ENCODE measurements at regions not wholly inside any gene's neighbourhood (a gene's known extent, or its start where the extent isn't known, plus 50 kb on each side); places are given as distances from the start of the nearest gene placed in this dataset.

- peaks cover 8% of the 10 kb centered on the region for H3K36me3 Mint-ChIP-seq (ENCODE audit: low read depth, unreplicated experiment)
- no peak for DNase-seq (ENCODE audit: low spot score)
- H3K4me3 Mint-ChIP-seq (ENCODE audit: unreplicated experiment) = no peak overlapping the region
- TF ChIP-seq, protein P1, sequence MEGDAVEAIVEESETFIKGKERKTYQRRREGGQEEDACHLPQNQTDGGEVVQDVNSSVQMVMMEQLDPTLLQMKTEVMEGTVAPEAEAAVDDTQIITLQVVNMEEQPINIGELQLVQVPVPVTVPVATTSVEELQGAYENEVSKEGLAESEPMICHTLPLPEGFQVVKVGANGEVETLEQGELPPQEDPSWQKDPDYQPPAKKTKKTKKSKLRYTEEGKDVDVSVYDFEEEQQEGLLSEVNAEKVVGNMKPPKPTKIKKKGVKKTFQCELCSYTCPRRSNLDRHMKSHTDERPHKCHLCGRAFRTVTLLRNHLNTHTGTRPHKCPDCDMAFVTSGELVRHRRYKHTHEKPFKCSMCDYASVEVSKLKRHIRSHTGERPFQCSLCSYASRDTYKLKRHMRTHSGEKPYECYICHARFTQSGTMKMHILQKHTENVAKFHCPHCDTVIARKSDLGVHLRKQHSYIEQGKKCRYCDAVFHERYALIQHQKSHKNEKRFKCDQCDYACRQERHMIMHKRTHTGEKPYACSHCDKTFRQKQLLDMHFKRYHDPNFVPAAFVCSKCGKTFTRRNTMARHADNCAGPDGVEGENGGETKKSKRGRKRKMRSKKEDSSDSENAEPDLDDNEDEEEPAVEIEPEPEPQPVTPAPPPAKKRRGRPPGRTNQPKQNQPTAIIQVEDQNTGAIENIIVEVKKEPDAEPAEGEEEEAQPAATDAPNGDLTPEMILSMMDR (IDR thresholded peaks at IDR 0.05; ENCODE audit: unreplicated experiment) = no peak
- H3K27me3 Mint-ChIP-seq (ENCODE audit: unreplicated experiment) = peaks cover 8% of the 10 kb centered on the region
- H3K9me3 Mint-ChIP-seq (ENCODE audit: unreplicated experiment) = no peaks in the 10 kb centered on the region
- no peaks in the 10 kb centered on the region for H3K4me1 Mint-ChIP-seq (ENCODE audit: unreplicated experiment)
- no peak overlapping the region for H3K27ac Mint-ChIP-seq (ENCODE audit: unreplicated experiment)
These were observed 73.4 kb downstream of the PITPNM2 start for GRCh38 chr12:123077298-123078119.

- H3K4me1 Mint-ChIP-seq (ENCODE audit: unreplicated experiment) = no peaks in the 10 kb centered on the region
- peaks cover 5% of the 10 kb centered on the region for H3K36me3 Mint-ChIP-seq (ENCODE audit: low read depth, unreplicated experiment)
- peaks cover 6% of the 10 kb centered on the region for H3K27me3 Mint-ChIP-seq (ENCODE audit: unreplicated experiment)
- H3K27ac Mint-ChIP-seq (ENCODE audit: unreplicated experiment) = no peak overlapping the region
- TF ChIP-seq, protein P1 (IDR thresholded peaks at IDR 0.05; ENCODE audit: unreplicated experiment) = no peak
- no peak overlapping the region for H3K4me3 Mint-ChIP-seq (ENCODE audit: unreplicated experiment)
- no peak for DNase-seq (ENCODE audit: low spot score)
- H3K9me3 Mint-ChIP-seq (ENCODE audit: unreplicated experiment) = no peaks in the 10 kb centered on the region
These were observed 74.1 kb downstream of the PITPNM2 start for GRCh38 chr12:123076604-123077297.

DNA sequence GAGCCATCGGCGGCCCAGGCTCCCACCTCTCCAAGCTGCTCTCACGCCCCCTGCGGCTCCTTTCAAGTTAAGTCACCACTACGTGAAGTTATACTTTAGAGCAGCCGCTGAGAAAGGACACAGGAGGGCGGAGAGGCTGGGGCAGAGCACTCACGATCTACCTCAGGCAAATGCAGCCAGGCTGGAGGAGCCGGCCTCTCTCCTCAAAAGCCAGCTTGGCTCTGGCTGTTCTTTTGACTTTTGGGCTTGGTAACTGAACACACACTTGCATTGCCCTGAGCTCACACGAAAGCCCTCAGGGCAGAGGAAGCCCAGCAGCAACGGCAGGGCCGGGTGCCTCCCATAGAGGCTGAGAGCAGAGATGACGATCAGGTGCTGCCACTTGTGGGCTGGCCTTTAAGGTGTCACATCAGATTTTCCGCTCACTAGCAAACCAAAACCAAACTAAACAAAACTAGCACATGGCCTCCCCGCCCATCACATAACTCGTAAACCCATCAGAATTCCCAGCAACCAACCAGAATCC is 75.2 kb downstream of the PITPNM2 start:
- Mint-ChIP-seq H3K27ac (ENCODE audit: unreplicated experiment) (no peak overlapping the region), H3K9me3 (ENCODE audit: unreplicated experiment) (no peaks in the 10 kb centered on the region), H3K4me3 (ENCODE audit: unreplicated experiment) (no peak overlapping the region), H3K4me1 (ENCODE audit: unreplicated experiment) (no peaks in the 10 kb centered on the region), H3K36me3 (ENCODE audit: low read depth, unreplicated experiment) (peaks cover 5% of the 10 kb centered on the region), H3K27me3 (ENCODE audit: unreplicated experiment) (peaks cover 9% of the 10 kb centered on the region)
- DNase-seq (ENCODE audit: low spot score) = no peak
- TF ChIP-seq, protein P1 (IDR thresholded peaks at IDR 0.05; ENCODE audit: unreplicated experiment) = no peak

DNA sequence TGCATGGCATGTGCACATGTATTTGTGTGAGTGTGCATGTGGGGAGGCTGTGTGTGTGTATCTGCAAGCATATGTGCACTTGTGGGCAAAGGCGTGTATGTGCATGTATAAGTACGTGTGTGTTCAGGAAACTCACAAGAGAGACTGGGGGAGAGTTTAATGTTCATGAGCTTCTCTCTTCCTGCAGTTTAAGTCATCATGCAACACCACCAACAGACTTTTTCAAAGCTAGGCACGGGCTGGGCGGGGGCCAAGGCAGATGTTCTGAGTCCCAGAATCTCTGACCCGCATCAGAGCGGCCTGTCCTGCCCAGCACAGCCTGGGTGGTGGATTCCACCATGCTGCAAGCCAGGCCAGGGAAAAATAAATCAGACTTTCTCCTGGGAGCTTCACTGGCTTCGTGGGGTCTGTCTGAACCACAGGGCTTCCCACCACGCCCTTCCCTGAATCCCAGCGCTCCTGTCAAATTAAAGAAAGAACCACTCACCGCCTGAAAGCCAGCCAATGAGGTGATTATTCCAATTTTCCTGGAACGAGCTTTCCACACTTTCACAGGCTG is 75.7 kb downstream of the PITPNM2 start:
- Mint-ChIP-seq H3K9me3 (ENCODE audit: unreplicated experiment) (no peaks in the 10 kb centered on the region), H3K27ac (ENCODE audit: unreplicated experiment) (no peak overlapping the region), H3K4me3 (ENCODE audit: unreplicated experiment) (no peak overlapping the region), H3K27me3 (ENCODE audit: unreplicated experiment) (peaks cover 9% of the 10 kb centered on the region), H3K36me3 (ENCODE audit: low read depth, unreplicated experiment) (peaks cover 5% of the 10 kb centered on the region), H3K4me1 (ENCODE audit: unreplicated experiment) (no peaks in the 10 kb centered on the region)
- TF ChIP-seq, protein P1 (IDR thresholded peaks at IDR 0.05; ENCODE audit: unreplicated experiment) = no peak
- DNase-seq (ENCODE audit: low spot score) = no peak

All from endothelial cell (in vitro differentiated cells).